Ishikawa (cell line): ENCODE measurements at regions not wholly inside any gene's neighbourhood (a gene's known extent, or its start where the extent isn't known, plus 50 kb on each side); places are given as distances from the start of the nearest gene placed in this dataset.

Source experiments
- CEBPB ChIP-seq: IDR thresholded peaks from 2 replicates; pipeline ENCODE4 v1.6.1; 2012
- CREB1 ChIP-seq: IDR thresholded peaks from 2 replicates; pipeline ENCODE4 v1.6.1; 2012; ENCODE audit warnings: low read depth
- EGR1 ChIP-seq: IDR thresholded peaks from 2 replicates; pipeline ENCODE4 v1.6.1; 2012
- EP300 ChIP-seq: IDR thresholded peaks from 2 replicates; pipeline ENCODE4 v1.6.1; 2012; ENCODE audit warnings: borderline replicate concordance
- FOXM1 ChIP-seq: IDR thresholded peaks from 2 replicates; pipeline ENCODE4 v1.6.1; 2012; ENCODE audit warnings: low read depth, borderline replicate concordance
- MAX ChIP-seq: IDR thresholded peaks from 2 replicates; pipeline ENCODE4 v1.6.1; 2012
- REST ChIP-seq: IDR thresholded peaks from 2 replicates; pipeline ENCODE4 v1.6.1; 2012; ENCODE audit warnings: low read depth, mild to moderate bottlenecking
- TAF1 ChIP-seq: IDR thresholded peaks from 2 replicates; pipeline ENCODE4 v1.6.1; 2012; ENCODE audit warnings: low read depth, mild to moderate bottlenecking
- TCF12 ChIP-seq: IDR thresholded peaks from 2 replicates; pipeline ENCODE4 v1.6.1; 2012; ENCODE audit warnings: low read depth
- TEAD4 ChIP-seq: IDR thresholded peaks from 2 replicates; pipeline ENCODE4 v1.6.1; 2012
- YY1 ChIP-seq: IDR thresholded peaks from 2 replicates; pipeline ENCODE4 v1.6.1; 2012; ENCODE audit warnings: low read depth

- no peak for TF ChIP-seq CEBPB
- TF ChIP-seq REST: no peak
- no peak for TF ChIP-seq CREB1
- TF ChIP-seq YY1: no peak
- TF ChIP-seq TEAD4: no peak
- TF ChIP-seq TCF12: no peak
- no peak for TF ChIP-seq EGR1
- TF ChIP-seq TAF1: no peak
- no peak for TF ChIP-seq MAX
- TF ChIP-seq FOXM1: no peak
- TF ChIP-seq EP300: no peak
Observed at GRCh38 chr7:112908086-112908485, 117.9 kb upstream of the TMEM168 start.
